GM19463 (cell line): ENCODE measurements at regions not wholly inside any gene's neighbourhood (a gene's known extent, or its start where the extent isn't known, plus 50 kb on each side); places are given as distances from the start of the nearest gene placed in this dataset.
"Not testable (repeated sequence)": the region's sequence is repeated elsewhere in the genome, so short reads cannot be mapped to it uniquely, and the experiment has no call there.

Source experiments
- ATAC-seq: cut with Tn5 transposase; IDR thresholded peaks from one replicate; pipeline ENCODE4 v1.9.1; 2021; ENCODE audit warnings: mild to moderate bottlenecking, moderate library complexity; ENCODE audit not compliant: unreplicated experiment

- no peak for ATAC-seq
Measured at GRCh38 chr3:160047876-160048275, 59.2 kb downstream of the IL12A start.

- ATAC-seq, result no peak
Measured at GRCh38 chr3:160049038-160049437, 60.4 kb downstream of the IL12A start.

- ATAC-seq, result no peak
Measured at GRCh38 chr3:160049565-160049964, 60.9 kb downstream of the IL12A start.

GRCh38 chr3:160049988-160050387 is 61.4 kb downstream of the IL12A start:
- no peak for ATAC-seq

GRCh38 chr3:160052385-160053047 is 63.9 kb downstream of the IL12A start:
- ATAC-seq, result no peak

- no peak for ATAC-seq
Measured at GRCh38 chr3:160053048-160053391, 64.4 kb downstream of the IL12A start.

- not testable (repeated sequence) for ATAC-seq
Measured at GRCh38 chr3:160054862-160055261, 66.2 kb downstream of the IL12A start.

GRCh38 chr3:160055659-160056058 is 67.0 kb downstream of the IL12A start:
- no peak for ATAC-seq

- no peak for ATAC-seq
Measured at GRCh38 chr3:160057331-160057730, 68.7 kb downstream of the IL12A start.

- ATAC-seq, result no peak
Measured at GRCh38 chr3:160060409-160061027, 71.9 kb downstream of the IL12A start.

GRCh38 chr3:160061525-160061924 is 72.9 kb downstream of the IL12A start:
- no peak for ATAC-seq

- ATAC-seq, result peak; percentile 50
Measured at GRCh38 chr3:160065282-160065681, 76.6 kb downstream of the IL12A start.

GRCh38 chr3:160065786-160066185 is 77.2 kb downstream of the IL12A start:
- no peak for ATAC-seq

- ATAC-seq, result no peak
Measured at GRCh38 chr3:160069986-160070385, 81.4 kb downstream of the IL12A start.

GRCh38 chr3:160076519-160076918 is 87.9 kb downstream of the IL12A start:
- no peak for ATAC-seq

GRCh38 chr3:160078533-160078932 is 89.9 kb downstream of the IL12A start:
- ATAC-seq, result no peak

GRCh38 chr3:160081958-160082533 is 93.4 kb downstream of the IL12A start:
- ATAC-seq, result no peak

- ATAC-seq, result no peak
Measured at GRCh38 chr3:160084998-160085397, 96.4 kb downstream of the IL12A start.

- ATAC-seq, result no peak
Measured at GRCh38 chr3:160088492-160089137, 100.0 kb downstream of the IL12A start.

- ATAC-seq, result no peak
Measured at GRCh38 chr3:160090653-160091052, 102.0 kb downstream of the IL12A start.

- no peak for ATAC-seq
Measured at GRCh38 chr3:160091441-160091840, 102.8 kb downstream of the IL12A start.

GRCh38 chr3:160092760-160093159 is 104.1 kb downstream of the IL12A start:
- ATAC-seq, result no peak
